Glutamatergic neuron (in vitro differentiated cells): ENCODE measurements at regions not wholly inside any gene's neighbourhood (a gene's known extent, or its start where the extent isn't known, plus 50 kb on each side); places are given as distances from the start of the nearest gene placed in this dataset.

Experiments
- DNase-seq: peaks from one replicate; pipeline ENCODE4 v3.0.0; 2022
- H3K27ac Mint-ChIP-seq: one replicate; pipeline ENCODE4 v1.8.0; 2020; ENCODE audit warnings: mild to moderate bottlenecking, mixed read lengths, inconsistent platforms; ENCODE audit not compliant: unreplicated experiment
- H3K27me3 Mint-ChIP-seq: one replicate; pipeline ENCODE4 v1.8.0; 2020; ENCODE audit warnings: mild to moderate bottlenecking, moderate library complexity, mixed read lengths, inconsistent platforms; ENCODE audit not compliant: unreplicated experiment
- H3K36me3 Mint-ChIP-seq: one replicate; pipeline ENCODE4 v1.8.0; 2020; ENCODE audit warnings: mild to moderate bottlenecking, mixed read lengths, inconsistent platforms; ENCODE audit not compliant: unreplicated experiment
- H3K4me1 Mint-ChIP-seq: one replicate; pipeline ENCODE4 v1.8.0; 2020; ENCODE audit warnings: mild to moderate bottlenecking, low read depth, mixed read lengths, inconsistent platforms; ENCODE audit not compliant: unreplicated experiment
- H3K4me3 Mint-ChIP-seq: one replicate; pipeline ENCODE4 v1.8.0; 2020; ENCODE audit warnings: mild to moderate bottlenecking, mixed read lengths, inconsistent platforms; ENCODE audit not compliant: unreplicated experiment
- H3K9me3 Mint-ChIP-seq: one replicate; pipeline ENCODE4 v1.8.0; 2020; ENCODE audit warnings: mild to moderate bottlenecking, moderate library complexity, mixed read lengths, inconsistent platforms; ENCODE audit not compliant: unreplicated experiment
- TF ChIP-seq, protein P1 (sequence below): fragments of 200-600 bp; sonication (generic); IDR thresholded peaks from one replicate; pipeline ENCODE4 v1.5.0; 2021; ENCODE audit not compliant: partially characterized antibody, unreplicated experiment

- DNase-seq, result no peak
- Mint-ChIP-seq H3K36me3 (no peaks in the 10 kb centered on the region), H3K9me3 (no peaks in the 10 kb centered on the region), H3K27ac (no peak overlapping the region), H3K4me1 (peaks cover 3% of the 10 kb centered on the region), H3K27me3 (no peaks in the 10 kb centered on the region), H3K4me3 (no peak overlapping the region)
- TF ChIP-seq, protein P1, sequence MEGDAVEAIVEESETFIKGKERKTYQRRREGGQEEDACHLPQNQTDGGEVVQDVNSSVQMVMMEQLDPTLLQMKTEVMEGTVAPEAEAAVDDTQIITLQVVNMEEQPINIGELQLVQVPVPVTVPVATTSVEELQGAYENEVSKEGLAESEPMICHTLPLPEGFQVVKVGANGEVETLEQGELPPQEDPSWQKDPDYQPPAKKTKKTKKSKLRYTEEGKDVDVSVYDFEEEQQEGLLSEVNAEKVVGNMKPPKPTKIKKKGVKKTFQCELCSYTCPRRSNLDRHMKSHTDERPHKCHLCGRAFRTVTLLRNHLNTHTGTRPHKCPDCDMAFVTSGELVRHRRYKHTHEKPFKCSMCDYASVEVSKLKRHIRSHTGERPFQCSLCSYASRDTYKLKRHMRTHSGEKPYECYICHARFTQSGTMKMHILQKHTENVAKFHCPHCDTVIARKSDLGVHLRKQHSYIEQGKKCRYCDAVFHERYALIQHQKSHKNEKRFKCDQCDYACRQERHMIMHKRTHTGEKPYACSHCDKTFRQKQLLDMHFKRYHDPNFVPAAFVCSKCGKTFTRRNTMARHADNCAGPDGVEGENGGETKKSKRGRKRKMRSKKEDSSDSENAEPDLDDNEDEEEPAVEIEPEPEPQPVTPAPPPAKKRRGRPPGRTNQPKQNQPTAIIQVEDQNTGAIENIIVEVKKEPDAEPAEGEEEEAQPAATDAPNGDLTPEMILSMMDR, result no peak
Measured at GRCh38 chr1:221437926-221438325, 304.0 kb downstream of the DUSP10 start.

GRCh38 chr1:221439008-221439746, 302.7 kb downstream of the DUSP10 start:
- Mint-ChIP-seq H3K27me3 (no peaks in the 10 kb centered on the region), H3K9me3 (no peaks in the 10 kb centered on the region), H3K4me1 (peaks cover 3% of the 10 kb centered on the region), H3K4me3 (no peak overlapping the region), H3K27ac (no peak overlapping the region), H3K36me3 (no peaks in the 10 kb centered on the region)
- DNase-seq, result no peak
- TF ChIP-seq, protein P1, result no peak

DNA sequence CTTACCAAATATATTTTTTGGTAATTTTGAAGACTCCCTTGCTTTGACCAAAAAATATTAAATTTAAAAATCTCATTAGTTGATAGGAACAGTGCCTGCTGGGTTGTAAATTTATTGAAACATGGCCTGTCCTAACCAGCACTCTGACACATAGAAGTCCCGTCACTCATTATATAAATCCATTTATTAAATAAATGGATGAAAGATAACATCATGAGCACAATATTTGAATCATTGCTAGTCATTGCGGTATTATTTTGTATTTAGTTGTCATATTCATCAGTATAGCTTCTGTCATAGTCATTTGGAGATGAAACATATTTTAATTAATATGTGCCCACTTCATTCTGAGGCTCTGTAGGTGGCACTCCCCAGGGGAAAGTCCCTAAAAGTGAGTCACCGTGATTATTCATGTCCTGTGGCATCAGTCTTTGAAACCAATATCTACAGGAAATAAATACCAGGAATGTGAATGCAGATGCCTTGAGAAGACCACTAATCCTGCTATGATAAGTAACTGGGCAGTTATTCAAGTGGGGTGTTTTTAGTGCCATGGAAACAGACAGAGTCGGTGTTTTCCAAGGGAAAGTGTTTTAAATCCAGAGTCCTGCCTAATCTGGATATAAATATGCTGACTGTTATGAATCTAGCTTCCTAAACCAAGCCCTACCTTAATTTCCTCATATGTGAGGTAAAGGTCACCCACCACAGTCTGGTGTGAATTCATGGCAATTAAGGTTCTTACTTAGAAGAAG, 302.0 kb downstream of the DUSP10 start:
- no peak for DNase-seq
- no peaks in the 10 kb centered on the region for H3K27me3 Mint-ChIP-seq
- no peak overlapping the region for H3K4me3 Mint-ChIP-seq

GRCh38 chr1:221440658-221441057, 301.2 kb downstream of the DUSP10 start:
- Mint-ChIP-seq H3K36me3 (no peaks in the 10 kb centered on the region), H3K4me3 (no peak overlapping the region), H3K9me3 (no peaks in the 10 kb centered on the region), H3K4me1 (peaks cover 3% of the 10 kb centered on the region), H3K27me3 (no peaks in the 10 kb centered on the region), H3K27ac (no peak overlapping the region)
- DNase-seq, result no peak
- TF ChIP-seq, protein P1, result no peak

More for the DNA sequence above, 302.0 kb downstream of the DUSP10 start:
- no peaks in the 10 kb centered on the region for H3K36me3 Mint-ChIP-seq
- H3K4me1 Mint-ChIP-seq, result peaks cover 3% of the 10 kb centered on the region
- H3K9me3 Mint-ChIP-seq, result no peaks in the 10 kb centered on the region
- H3K27ac Mint-ChIP-seq, result no peak overlapping the region
- TF ChIP-seq, protein P1, result no peak

DNA sequence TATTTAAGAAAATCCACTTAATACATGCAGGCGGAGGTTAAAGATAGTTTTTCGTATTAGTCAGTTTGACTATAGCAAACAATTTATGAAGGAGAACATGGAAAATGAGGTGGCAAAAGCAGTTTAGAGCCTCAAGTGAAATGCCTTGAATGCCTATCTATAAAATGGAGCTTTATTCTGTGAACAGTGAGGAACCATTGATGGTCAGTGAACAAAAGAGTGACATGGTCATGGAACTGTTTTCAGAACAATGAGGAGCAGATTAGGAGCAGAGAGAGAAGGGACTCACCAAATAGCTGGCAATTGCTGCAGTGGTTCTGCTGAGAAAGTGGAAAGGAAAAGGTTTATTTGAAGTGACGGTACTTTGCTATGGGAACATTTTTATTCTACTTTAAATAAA, 299.8 kb downstream of the DUSP10 start:
- H3K36me3 Mint-ChIP-seq, result no peaks in the 10 kb centered on the region

More for the DNA sequence above, 299.8 kb downstream of the DUSP10 start:
- H3K9me3 Mint-ChIP-seq, result no peaks in the 10 kb centered on the region
- no peak overlapping the region for H3K27ac Mint-ChIP-seq
- no peaks in the 10 kb centered on the region for H3K27me3 Mint-ChIP-seq
- H3K4me1 Mint-ChIP-seq, result peaks cover 3% of the 10 kb centered on the region
- no peak overlapping the region for H3K4me3 Mint-ChIP-seq
- TF ChIP-seq, protein P1, result no peak
- no peak for DNase-seq
